AG09309 (cell line): ENCODE measurements at regions not wholly inside any gene's neighbourhood (a gene's known extent, or its start where the extent isn't known, plus 50 kb on each side); places are given as distances from the start of the nearest gene placed in this dataset.
"Not testable (repeated sequence)": the region's sequence is repeated elsewhere in the genome, so short reads cannot be mapped to it uniquely, and the experiment has no call there.

Source experiments
- DNase-seq: peaks from one replicate; pipeline ENCODE4 v3.0.0-alpha.2; 2010; ENCODE audit warnings: low read depth
- H3K4me3 ChIP-seq: 2 replicates; pipeline ENCODE4 v1.5.1; 2011; ENCODE audit warnings: mild to moderate bottlenecking, low read depth, low read length, moderate library complexity; ENCODE audit not compliant: control insufficient read depth
- TF ChIP-seq, protein P1 (sequence below): IDR thresholded peaks from 2 replicates; pipeline ENCODE4 v1.5.1; 2011; ENCODE audit warnings: mild to moderate bottlenecking, low read depth, low read length, inconsistent platforms; ENCODE audit not compliant: insufficient read depth, control insufficient read depth; ENCODE audit errors: missing control alignments

DNA sequence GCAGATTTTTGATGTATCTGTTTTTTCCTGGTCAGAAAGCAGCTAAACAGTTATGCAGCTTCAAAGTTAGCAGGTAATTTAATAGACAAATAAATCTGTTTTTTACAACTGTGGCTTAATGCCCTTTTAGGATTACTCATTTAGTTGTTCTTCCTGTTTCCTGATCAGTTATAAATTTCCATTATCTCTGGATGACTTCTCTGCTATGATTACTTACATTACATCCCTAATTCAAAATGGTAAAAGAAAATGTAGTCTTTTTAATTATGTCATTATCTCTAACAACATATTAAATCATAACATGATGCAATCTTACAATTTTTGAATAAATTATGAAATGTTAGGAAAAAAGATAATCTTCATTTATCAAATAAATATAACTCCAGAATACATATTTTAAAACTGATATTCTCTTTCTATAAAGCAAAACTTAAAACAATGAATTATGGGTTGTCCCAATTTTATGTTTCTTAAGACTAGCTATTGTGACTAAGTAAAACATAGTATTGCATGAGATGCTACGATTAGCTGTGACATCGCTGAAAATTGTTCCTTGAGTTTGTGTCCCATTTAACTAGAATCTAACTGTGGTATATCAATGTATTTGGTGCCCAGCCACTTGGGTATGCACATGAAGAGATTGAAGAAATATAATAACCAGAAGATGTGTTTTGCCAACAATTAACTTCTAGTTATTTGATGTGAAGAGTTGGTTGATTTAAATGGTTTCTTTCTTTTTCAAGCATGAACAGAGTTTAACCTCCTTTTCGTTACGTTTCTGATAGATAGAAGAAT is 605.3 kb upstream of the SPRY2 start:
- DNase-seq = no peak
- TF ChIP-seq, protein P1, sequence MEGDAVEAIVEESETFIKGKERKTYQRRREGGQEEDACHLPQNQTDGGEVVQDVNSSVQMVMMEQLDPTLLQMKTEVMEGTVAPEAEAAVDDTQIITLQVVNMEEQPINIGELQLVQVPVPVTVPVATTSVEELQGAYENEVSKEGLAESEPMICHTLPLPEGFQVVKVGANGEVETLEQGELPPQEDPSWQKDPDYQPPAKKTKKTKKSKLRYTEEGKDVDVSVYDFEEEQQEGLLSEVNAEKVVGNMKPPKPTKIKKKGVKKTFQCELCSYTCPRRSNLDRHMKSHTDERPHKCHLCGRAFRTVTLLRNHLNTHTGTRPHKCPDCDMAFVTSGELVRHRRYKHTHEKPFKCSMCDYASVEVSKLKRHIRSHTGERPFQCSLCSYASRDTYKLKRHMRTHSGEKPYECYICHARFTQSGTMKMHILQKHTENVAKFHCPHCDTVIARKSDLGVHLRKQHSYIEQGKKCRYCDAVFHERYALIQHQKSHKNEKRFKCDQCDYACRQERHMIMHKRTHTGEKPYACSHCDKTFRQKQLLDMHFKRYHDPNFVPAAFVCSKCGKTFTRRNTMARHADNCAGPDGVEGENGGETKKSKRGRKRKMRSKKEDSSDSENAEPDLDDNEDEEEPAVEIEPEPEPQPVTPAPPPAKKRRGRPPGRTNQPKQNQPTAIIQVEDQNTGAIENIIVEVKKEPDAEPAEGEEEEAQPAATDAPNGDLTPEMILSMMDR = no peak
- H3K4me3 ChIP-seq = no peak overlapping the region

DNA sequence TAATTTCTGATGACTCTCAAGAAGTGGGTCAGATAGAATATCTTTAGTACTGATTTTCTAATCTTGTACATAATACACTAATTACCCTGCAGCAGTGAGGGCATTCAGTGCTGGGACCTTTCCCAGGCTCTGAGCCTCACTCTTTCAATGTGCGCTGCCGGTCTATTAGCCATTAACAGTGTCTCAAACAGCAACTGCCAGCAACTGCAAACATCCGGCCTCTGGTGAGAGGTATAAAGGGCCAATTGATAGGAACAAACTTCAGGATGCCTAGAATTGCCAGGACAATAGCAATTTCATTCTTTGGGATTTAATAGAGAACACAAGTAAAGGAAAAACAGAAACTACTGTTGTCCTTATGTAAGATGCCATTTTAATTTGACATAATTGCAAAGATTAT is 604.4 kb upstream of the SPRY2 start:
- no peak for DNase-seq
- TF ChIP-seq, protein P1 = no peak

DNA sequence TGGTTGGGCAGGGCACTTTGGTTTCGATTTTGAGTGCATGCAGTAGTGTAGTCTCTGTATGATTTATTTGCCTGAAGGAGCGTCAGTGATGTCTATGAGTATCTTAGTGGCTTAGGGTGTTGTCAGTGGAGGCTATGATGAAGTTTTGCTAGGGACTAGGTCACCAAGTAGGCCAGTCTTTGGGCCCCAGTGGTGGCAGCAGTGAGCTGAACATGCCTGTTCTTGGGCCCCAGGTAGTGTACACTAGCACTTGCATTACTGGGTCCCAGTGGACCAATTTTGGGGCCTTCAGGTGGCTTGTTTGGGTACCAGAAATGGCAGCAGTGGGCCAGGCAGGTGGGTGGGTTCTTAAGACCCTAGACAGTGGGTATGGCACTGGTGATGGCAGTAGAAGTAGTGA is 598.7 kb upstream of the SPRY2 start:
- no peak for DNase-seq
- TF ChIP-seq, protein P1 = no peak
- H3K4me3 ChIP-seq = no peak overlapping the region

More for the DNA sequence above, 604.4 kb upstream of the SPRY2 start:
- H3K4me3 ChIP-seq = no peak overlapping the region

DNA sequence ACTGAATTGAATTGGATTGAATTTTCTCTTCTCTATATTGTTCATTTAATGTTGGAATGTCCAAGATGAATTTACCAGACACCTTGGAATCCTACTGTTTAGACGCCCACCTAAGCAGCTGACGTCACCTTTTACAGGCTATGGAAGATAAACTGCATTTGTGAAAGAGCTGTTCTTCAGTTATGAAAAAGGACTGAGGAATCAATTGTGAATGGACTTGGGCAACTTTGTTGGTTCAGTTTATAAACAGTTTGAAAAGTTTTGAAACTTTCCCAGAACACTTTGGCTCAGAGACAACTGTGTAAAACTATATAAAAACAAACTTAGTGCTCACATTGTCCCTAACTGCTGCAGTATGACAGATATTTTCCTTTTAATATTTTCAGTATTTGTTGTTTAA is 590.8 kb upstream of the SPRY2 start:
- H3K4me3 ChIP-seq = no peak overlapping the region
- no peak for DNase-seq
- TF ChIP-seq, protein P1 = no peak

DNA sequence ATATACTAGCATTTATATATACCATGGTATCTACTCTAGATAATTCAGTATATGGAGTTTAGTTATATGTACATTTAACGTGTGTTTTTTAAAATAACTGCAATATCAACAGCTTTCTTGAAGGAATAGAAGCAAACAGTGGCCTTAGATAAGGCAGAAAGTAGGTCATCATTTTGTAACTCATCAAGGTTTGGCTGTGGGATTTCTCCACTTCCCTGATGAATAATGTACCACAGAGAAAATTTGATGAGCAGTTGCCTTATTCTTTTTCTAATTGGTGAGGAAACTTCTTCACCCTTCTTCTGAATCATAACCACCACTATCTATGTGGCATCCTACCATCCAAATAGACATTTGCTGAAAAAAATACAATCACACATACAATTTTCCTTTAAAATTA is 590.2 kb upstream of the SPRY2 start:
- no peak for DNase-seq
- H3K4me3 ChIP-seq = no peak overlapping the region
- TF ChIP-seq, protein P1 = no peak

DNA sequence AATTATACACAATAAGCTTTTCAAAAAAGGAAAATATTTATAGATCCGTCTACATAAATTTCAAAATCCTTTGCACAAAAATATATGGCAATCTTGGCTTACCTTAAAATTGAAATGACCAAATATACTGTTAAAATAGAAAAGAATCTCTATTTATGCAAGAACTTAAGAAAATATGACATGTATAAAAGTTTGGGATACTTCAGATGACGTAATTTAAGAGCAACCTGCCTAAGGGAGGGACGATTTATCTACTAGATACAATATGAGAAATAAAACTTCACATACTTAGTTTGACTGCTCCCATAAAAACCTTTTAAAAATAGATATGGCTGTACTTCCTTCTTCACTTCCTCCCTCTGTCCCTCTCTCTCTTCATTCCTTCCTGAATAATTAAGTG is 587.3 kb upstream of the SPRY2 start:
- TF ChIP-seq, protein P1 = no peak
- H3K4me3 ChIP-seq = no peak overlapping the region
- no peak for DNase-seq

DNA sequence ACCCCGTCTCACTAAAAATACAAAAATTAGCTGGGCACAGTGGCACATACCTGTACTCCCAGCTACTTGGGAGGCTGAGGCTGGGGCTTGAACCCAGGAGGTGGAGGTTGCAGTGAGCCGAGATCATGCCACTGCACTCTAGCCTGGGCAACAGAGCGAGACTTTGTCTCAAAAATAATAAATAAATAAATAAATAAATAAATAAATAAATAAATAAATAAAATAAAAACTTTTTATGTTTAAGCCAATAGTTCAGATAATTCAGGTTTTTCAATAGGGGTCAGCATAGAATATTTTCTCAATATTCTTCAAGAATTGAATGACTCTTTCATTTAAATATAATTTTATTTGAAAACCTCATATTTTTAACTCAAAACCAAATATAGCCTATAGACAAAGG is 585.1 kb upstream of the SPRY2 start:
- H3K4me3 ChIP-seq, DNase-seq: not testable (repeated sequence)
